Islet of Langerhans (tissue), 1 donor: ENCODE measurements at regions not wholly inside any gene's neighbourhood (a gene's known extent, or its start where the extent isn't known, plus 50 kb on each side); places are given as distances from the start of the nearest gene placed in this dataset.
"Not testable (repeated sequence)": the region's sequence is repeated elsewhere in the genome, so short reads cannot be mapped to it uniquely, and the experiment has no call there.

Source experiments
- FAIRE-seq: peaks from one replicate; lab custom pipeline; 2011; peaks lifted over from hg19 to GRCh38; lab: Jason Lieb, UNC

GRCh38 chr5:116771466-116772151 lies 197.0 kb upstream of the SEMA6A start:
- no peak for FAIRE-seq

- not testable (repeated sequence) for FAIRE-seq
These were observed 195.3 kb upstream of the SEMA6A start for GRCh38 chr5:116769953-116770352.

GRCh38 chr5:116769470-116769869 lies 194.8 kb upstream of the SEMA6A start:
- no peak for FAIRE-seq

GRCh38 chr5:116766470-116766947 lies 191.9 kb upstream of the SEMA6A start:
- peak; percentile 68 for FAIRE-seq

- FAIRE-seq: peak; percentile 93
These were observed 190.8 kb upstream of the SEMA6A start for GRCh38 chr5:116765441-116765840.

- FAIRE-seq: no peak
These were observed 190.3 kb upstream of the SEMA6A start for GRCh38 chr5:116764941-116765340.

- no peak for FAIRE-seq
These were observed 189.6 kb upstream of the SEMA6A start for GRCh38 chr5:116763987-116764866.

GRCh38 chr5:116759860-116760640 lies 185.4 kb upstream of the SEMA6A start:
- no peak for FAIRE-seq

- FAIRE-seq: no peak
These were observed 182.7 kb upstream of the SEMA6A start for GRCh38 chr5:116757326-116757725.

- FAIRE-seq: no peak
These were observed 181.9 kb upstream of the SEMA6A start for GRCh38 chr5:116756531-116756930.

- no peak for FAIRE-seq
These were observed 179.9 kb upstream of the SEMA6A start for GRCh38 chr5:116754556-116754955.

- no peak for FAIRE-seq
These were observed 177.1 kb upstream of the SEMA6A start for GRCh38 chr5:116751684-116752083.

GRCh38 chr5:116750631-116751580 lies 176.3 kb upstream of the SEMA6A start:
- FAIRE-seq: no peak

- no peak for FAIRE-seq
These were observed 173.3 kb upstream of the SEMA6A start for GRCh38 chr5:116747881-116748280.

- FAIRE-seq: no peak
These were observed 172.0 kb upstream of the SEMA6A start for GRCh38 chr5:116746668-116747067.

- no peak for FAIRE-seq
These were observed 166.1 kb upstream of the SEMA6A start for GRCh38 chr5:116740771-116741170.

- no peak for FAIRE-seq
These were observed 164.9 kb upstream of the SEMA6A start for GRCh38 chr5:116739571-116739970.

- FAIRE-seq: no peak
These were observed 164.1 kb upstream of the SEMA6A start for GRCh38 chr5:116738615-116739261.

GRCh38 chr5:116738239-116738614 lies 163.6 kb upstream of the SEMA6A start:
- no peak for FAIRE-seq

GRCh38 chr5:116736671-116737070 lies 162.0 kb upstream of the SEMA6A start:
- no peak for FAIRE-seq
